Islet precursor cell (in vitro differentiated cells): ENCODE measurements at regions not wholly inside any gene's neighbourhood (a gene's known extent, or its start where the extent isn't known, plus 50 kb on each side); places are given as distances from the start of the nearest gene placed in this dataset.

Experiments
- DNase-seq: peaks from one replicate; pipeline ENCODE4 v3.0.0-alpha.2; 2018

GRCh38 chr14:100440207-100440631, 117.1 kb downstream of the SLC25A47 start:
- DNase-seq = peak; percentile 87

- DNase-seq = no peak
Observed at GRCh38 chr14:100440758-100441203, 117.6 kb downstream of the SLC25A47 start.

GRCh38 chr14:100441271-100441947, 118.3 kb downstream of the SLC25A47 start:
- peak; percentile 47 for DNase-seq

GRCh38 chr14:100442036-100442435, 118.9 kb downstream of the SLC25A47 start:
- DNase-seq = peak; percentile 38

GRCh38 chr14:100442498-100443490, 119.7 kb downstream of the SLC25A47 start:
- peak; percentile 44 for DNase-seq

GRCh38 chr14:100443603-100444002, 120.5 kb downstream of the SLC25A47 start:
- DNase-seq = no peak

GRCh38 chr14:100445436-100446088, 122.4 kb downstream of the SLC25A47 start:
- DNase-seq = peak; percentile 75

- DNase-seq = peak; percentile 70
Observed at GRCh38 chr14:100446572-100446971, 123.4 kb downstream of the SLC25A47 start.

- DNase-seq = peak; percentile 17
Observed at GRCh38 chr14:100448376-100448775, 125.2 kb downstream of the SLC25A47 start.

GRCh38 chr14:100449225-100449987, 126.3 kb downstream of the SLC25A47 start:
- peak; percentile 46 for DNase-seq

GRCh38 chr14:100450049-100450448, 126.9 kb downstream of the SLC25A47 start:
- peak; percentile 46 for DNase-seq

GRCh38 chr14:100450736-100451135, 127.6 kb downstream of the SLC25A47 start:
- peak; percentile 14 for DNase-seq

GRCh38 chr14:100451264-100451663, 128.1 kb downstream of the SLC25A47 start:
- peak; percentile 28 for DNase-seq

GRCh38 chr14:100453930-100454329, 130.8 kb downstream of the SLC25A47 start:
- no peak for DNase-seq

- peak; percentile 4 for DNase-seq
Observed at GRCh38 chr14:100454437-100454836, 131.3 kb downstream of the SLC25A47 start.

- DNase-seq = no peak
Observed at GRCh38 chr14:100463937-100464336, 123.3 kb downstream of the BEGAIN start.

- DNase-seq = no peak
Observed at GRCh38 chr14:100466111-100466856, 120.9 kb downstream of the BEGAIN start.

GRCh38 chr14:100467046-100467750, 120.0 kb downstream of the BEGAIN start:
- no peak for DNase-seq

- DNase-seq = no peak
Observed at GRCh38 chr14:100467939-100468338, 119.3 kb downstream of the BEGAIN start.

- no peak for DNase-seq
Observed at GRCh38 chr14:100468557-100468956, 118.7 kb downstream of the BEGAIN start.
